DOHH2 (cell line): ENCODE measurements at regions not wholly inside any gene's neighbourhood (a gene's known extent, or its start where the extent isn't known, plus 50 kb on each side); places are given as distances from the start of the nearest gene placed in this dataset.

ENCODE experiments used
- H3F3A ChIP-seq: fragments of 200-600 bp; sonication (generic), shearing (Covaris generic); 2 replicates; pipeline ENCODE4 v1.6.0; 2016; ENCODE audit warnings: antibody characterized with exemption, mild to moderate bottlenecking; ENCODE audit not compliant: control insufficient read depth, insufficient read depth
- H3K27ac ChIP-seq: fragments of 200-600 bp; sonication (generic); 2 replicates; pipeline ENCODE4 v1.5.1; 2014; ENCODE audit warnings: low read depth, mild to moderate bottlenecking, low read length, moderate library complexity
- H3K27me3 ChIP-seq: fragments of 200-600 bp; sonication (generic); 2 replicates; pipeline ENCODE4 v1.6.1; 2014; ENCODE audit warnings: mild to moderate bottlenecking, low read length, mixed read lengths; ENCODE audit not compliant: control insufficient read depth
- H3K36me3 ChIP-seq: fragments of 200-600 bp; sonication (generic); 2 replicates; pipeline ENCODE4 v1.6.1; 2014; ENCODE audit warnings: mild to moderate bottlenecking, low read length, moderate library complexity, mixed read lengths; ENCODE audit not compliant: control insufficient read depth
- H3K4me1 ChIP-seq: fragments of 200-600 bp; sonication (generic); 2 replicates; pipeline ENCODE4 v1.6.1; 2014; ENCODE audit warnings: mild to moderate bottlenecking, low read length, mixed read lengths; ENCODE audit not compliant: control insufficient read depth
- H3K4me2 ChIP-seq: fragments of 200-600 bp; sonication (generic); 2 replicates; pipeline ENCODE4 v1.6.0; 2014; ENCODE audit warnings: mild to moderate bottlenecking, low read length, moderate library complexity
- H3K4me3 ChIP-seq: fragments of 200-600 bp; sonication (generic); 2 replicates; pipeline ENCODE4 v1.5.1; 2014; ENCODE audit warnings: mild to moderate bottlenecking, low read length, mixed read lengths
- H3K79me2 ChIP-seq: fragments of 200-600 bp; sonication (generic); 2 replicates; pipeline ENCODE4 v1.6.1; 2014; ENCODE audit warnings: mild to moderate bottlenecking, low read length, mixed read lengths; ENCODE audit not compliant: control insufficient read depth
- H3K9me2 ChIP-seq: fragments of 200-600 bp; sonication (generic); replicated peaks from 2 replicates; pipeline ENCODE4 v1.6.1; 2014; ENCODE audit warnings: mild to moderate bottlenecking, low read length, mixed read lengths; ENCODE audit not compliant: control insufficient read depth
- H3K9me3 ChIP-seq: fragments of 200-600 bp; sonication (generic); 2 replicates; pipeline ENCODE4 v1.6.1; 2014; ENCODE audit warnings: antibody characterized with exemption, low read length, mixed read lengths; ENCODE audit not compliant: control insufficient read depth, insufficient read depth
- H4K20me1 ChIP-seq: fragments of 200-600 bp; sonication (generic); 2 replicates; pipeline ENCODE4 v1.6.0; 2014; ENCODE audit warnings: low read depth, mild to moderate bottlenecking, antibody characterized with exemption, low read length, moderate library complexity; ENCODE audit not compliant: control insufficient read depth, insufficient read depth
- CTCF ChIP-seq: fragments of 200-600 bp; sonication (generic); IDR thresholded peaks from one replicate; pipeline ENCODE4 v1.5.1; 2014; ENCODE audit warnings: antibody characterized with exemption, mild to moderate bottlenecking, low read depth, low read length; ENCODE audit not compliant: poor library complexity, severe bottlenecking
- EZH2phosphoT487 ChIP-seq: fragments of 200-600 bp; sonication (generic); IDR thresholded peaks from 2 replicates; pipeline ENCODE4 v1.6.1; 2017; ENCODE audit warnings: borderline replicate concordance, mild to moderate bottlenecking, antibody characterized with exemption, low read length, moderate library complexity, mixed read lengths

- no peaks in the 10 kb centered on the region for H4K20me1 ChIP-seq
- H3K4me3 ChIP-seq: no peak overlapping the region
- H3F3A ChIP-seq: peaks cover 5% of the 10 kb centered on the region; the same call in 1 of the 2 replicates
- no peaks in the 10 kb centered on the region for H3K9me2 ChIP-seq
- H3K4me2 ChIP-seq: no peak overlapping the region
- no peaks in the 10 kb centered on the region for H3K79me2 ChIP-seq
- H3K27ac ChIP-seq: no peak overlapping the region
- H3K27me3 ChIP-seq: no peaks in the 10 kb centered on the region
- no peaks in the 10 kb centered on the region for H3K36me3 ChIP-seq
- peaks cover 72% of the 10 kb centered on the region for H3K4me1 ChIP-seq
- TF ChIP-seq EZH2phosphoT487 (no peak), CTCF (no peak)
- H3K9me3 ChIP-seq: no peaks in the 10 kb centered on the region
Observed at GRCh38 chr14:101446387-101446969, 114.8 kb upstream of the DIO3 start.

- Histone ChIP-seq H3K9me3 (no peaks in the 10 kb centered on the region), H3K27ac (peak overlapping the region; percentile 75), H3K79me2 (no peaks in the 10 kb centered on the region), H3K4me1 (peaks cover 70% of the 10 kb centered on the region), H3K4me2 (peak overlapping the region; percentile 62), H3K36me3 (no peaks in the 10 kb centered on the region), H3K27me3 (no peaks in the 10 kb centered on the region), H3K9me2 (no peaks in the 10 kb centered on the region), H4K20me1 (no peaks in the 10 kb centered on the region), H3K4me3 (peak overlapping the region; percentile 45), H3F3A (peaks cover 13% of the 10 kb centered on the region; the same call in 1 of the 2 replicates)
- TF ChIP-seq EZH2phosphoT487 (no peak), CTCF (peak; percentile 13)
Observed at GRCh38 chr14:101449114-101449513, 112.2 kb upstream of the DIO3 start.

GRCh38 chr14:101451166-101451565, 110.1 kb upstream of the DIO3 start:
- Histone ChIP-seq H3K9me3 (no peaks in the 10 kb centered on the region), H3K79me2 (no peaks in the 10 kb centered on the region), H3K4me3 (peak overlapping the region; percentile 45; the same call in 1 of the 2 replicates), H4K20me1 (no peaks in the 10 kb centered on the region), H3K4me2 (peak overlapping the region; percentile 62), H3F3A (peaks cover 13% of the 10 kb centered on the region; the same call in 1 of the 2 replicates), H3K4me1 (peaks cover 66% of the 10 kb centered on the region), H3K9me2 (no peaks in the 10 kb centered on the region), H3K36me3 (no peaks in the 10 kb centered on the region), H3K27ac (peak overlapping the region; percentile 75), H3K27me3 (no peaks in the 10 kb centered on the region)
- TF ChIP-seq CTCF (no peak), EZH2phosphoT487 (no peak)
